Caco-2 (cell line): ENCODE measurements at regions not wholly inside any gene's neighbourhood (a gene's known extent, or its start where the extent isn't known, plus 50 kb on each side); places are given as distances from the start of the nearest gene placed in this dataset.

Source experiments
- BruUV-seq: library from RNA; stranded (reverse); fragments of 400-500 nt; replicated peaks from 2 replicates; lab custom pipeline; 2021; lab: Mats Ljungman, UMichigan
- CTCF ChIA-PET: fragments of 300-600 bp; sonication (Branson Sonifier 250); formaldehyde crosslinking; loops from one replicate; lab custom pipeline; 2022; ENCODE audit warnings: antibody characterized with exemption; lab: Charles Lee
- POLR2A ChIA-PET: fragments of 300-600 bp; sonication (Branson Sonifier 250); formaldehyde crosslinking; loops from one replicate; lab custom pipeline; 2022; ENCODE audit warnings: antibody characterized with exemption; lab: Charles Lee
- DNase-seq, 2 experiments: peaks; one replicate each; pipeline versions ENCODE4 v3.0.0 to v3.0.0-alpha.2; 2020 to 2022
- H3K27me3 ChIP-seq: replicated peaks from 2 replicates; pipeline ENCODE4 v1.6.0; 2011; ENCODE audit warnings: low read length; ENCODE audit not compliant: control insufficient read depth, insufficient read depth
- H3K36me3 ChIP-seq: 2 replicates; pipeline ENCODE4 v1.5.1; 2011; ENCODE audit warnings: low read length; ENCODE audit not compliant: control insufficient read depth, insufficient read depth
- H3K4me1 ChIP-seq: fragments of 250-450 bp; sonication (Bioruptor Pico); 2 replicates; pipeline ENCODE4 v1.5.1; 2020; ENCODE audit warnings: mild to moderate bottlenecking
- H3K4me3 ChIP-seq: 2 replicates; pipeline ENCODE4 v1.5.1; 2011; ENCODE audit warnings: low read depth, mild to moderate bottlenecking, control low read depth, low read length
- H3K9me3 ChIP-seq: fragments of 250-450 bp; sonication (Bioruptor Pico); 2 replicates; pipeline ENCODE4 v1.5.1; 2020; ENCODE audit warnings: mild to moderate bottlenecking, moderate library complexity
- H3K27ac Mint-ChIP-seq: one replicate; pipeline ENCODE4 v1.8.0; 2022; ENCODE audit warnings: mixed read lengths; ENCODE audit not compliant: unreplicated experiment
- H3K27me3 Mint-ChIP-seq: one replicate; pipeline ENCODE4 v1.8.0; 2022; ENCODE audit warnings: mixed read lengths; ENCODE audit not compliant: insufficient read depth, unreplicated experiment
- H3K36me3 Mint-ChIP-seq: one replicate; pipeline ENCODE4 v1.8.0; 2022; ENCODE audit warnings: mild to moderate bottlenecking, mixed read lengths; ENCODE audit not compliant: insufficient read depth, unreplicated experiment
- H3K4me1 Mint-ChIP-seq: one replicate; pipeline ENCODE4 v1.8.0; 2022; ENCODE audit warnings: low read depth, mixed read lengths; ENCODE audit not compliant: unreplicated experiment
- H3K4me3 Mint-ChIP-seq: one replicate; pipeline ENCODE4 v1.8.0; 2022; ENCODE audit warnings: mild to moderate bottlenecking, moderate library complexity, mixed read lengths; ENCODE audit not compliant: unreplicated experiment
- H3K9me3 Mint-ChIP-seq: one replicate; pipeline ENCODE4 v1.8.0; 2022; ENCODE audit warnings: mixed read lengths; ENCODE audit not compliant: unreplicated experiment
- intact Hi-C: fragments of 100-400 bp; cut with micrococcal nuclease; formaldehyde crosslinking; loops from one replicate; pipeline ENCODE4 v1.10.0; 2022; ENCODE audit not compliant: unreplicated experiment
- TF ChIP-seq, protein P1 (sequence below), 2 experiments: fragments of 200-600 bp in 1 of 2; IDR thresholded peaks; 1 replicate in 1 of 2; 2 replicates in 1 of 2; pipeline versions ENCODE4 v1.5.1 to v1.8.0; 2011 to 2022; ENCODE audit warnings: antibody characterized with exemption in 1 of 2, control low read depth in 1 of 2, inconsistent platforms in 1 of 2, low read depth in 1 of 2, low read length in 1 of 2, mild to moderate bottlenecking in 1 of 2, moderate library complexity in 1 of 2; ENCODE audit not compliant: insufficient read depth in 1 of 2, severe bottlenecking in 1 of 2, unreplicated experiment in 1 of 2

DNA sequence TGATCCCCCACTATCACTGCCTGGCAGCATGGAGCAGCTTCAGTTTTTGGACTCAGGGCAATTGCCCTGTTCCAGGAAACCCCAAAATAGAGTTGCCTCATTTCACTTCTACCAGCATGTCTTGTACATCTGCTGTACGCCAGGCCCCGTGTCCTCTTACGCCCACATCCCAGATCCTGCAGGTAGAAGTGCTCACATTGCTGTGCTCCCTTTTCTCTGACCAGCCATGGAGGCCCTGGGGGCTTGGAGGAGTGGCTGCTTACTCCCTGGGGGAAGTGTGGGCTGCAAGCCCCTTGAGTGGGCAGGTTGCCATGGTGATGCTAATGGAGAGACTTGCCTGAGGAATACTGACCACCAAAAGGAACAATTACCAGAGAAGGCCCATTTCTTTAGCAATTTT, 55.6 kb upstream of the KCNIP1 start:
- Mint-ChIP-seq H3K36me3 (no peaks in the 10 kb centered on the region), H3K4me3 (no peak overlapping the region), H3K4me1 (no peaks in the 10 kb centered on the region), H3K9me3 (peaks cover 17% of the 10 kb centered on the region), H3K27ac (no peak overlapping the region), H3K27me3 (no peaks in the 10 kb centered on the region)
- no TSS peak for BruUV-seq
- Histone ChIP-seq H3K4me3 (no peak overlapping the region), H3K36me3 (no peaks in the 10 kb centered on the region), H3K27me3 (no peaks in the 10 kb centered on the region), H3K9me3 (no peaks in the 10 kb centered on the region), H3K4me1 (no peaks in the 10 kb centered on the region)
- TF ChIP-seq, protein P1, sequence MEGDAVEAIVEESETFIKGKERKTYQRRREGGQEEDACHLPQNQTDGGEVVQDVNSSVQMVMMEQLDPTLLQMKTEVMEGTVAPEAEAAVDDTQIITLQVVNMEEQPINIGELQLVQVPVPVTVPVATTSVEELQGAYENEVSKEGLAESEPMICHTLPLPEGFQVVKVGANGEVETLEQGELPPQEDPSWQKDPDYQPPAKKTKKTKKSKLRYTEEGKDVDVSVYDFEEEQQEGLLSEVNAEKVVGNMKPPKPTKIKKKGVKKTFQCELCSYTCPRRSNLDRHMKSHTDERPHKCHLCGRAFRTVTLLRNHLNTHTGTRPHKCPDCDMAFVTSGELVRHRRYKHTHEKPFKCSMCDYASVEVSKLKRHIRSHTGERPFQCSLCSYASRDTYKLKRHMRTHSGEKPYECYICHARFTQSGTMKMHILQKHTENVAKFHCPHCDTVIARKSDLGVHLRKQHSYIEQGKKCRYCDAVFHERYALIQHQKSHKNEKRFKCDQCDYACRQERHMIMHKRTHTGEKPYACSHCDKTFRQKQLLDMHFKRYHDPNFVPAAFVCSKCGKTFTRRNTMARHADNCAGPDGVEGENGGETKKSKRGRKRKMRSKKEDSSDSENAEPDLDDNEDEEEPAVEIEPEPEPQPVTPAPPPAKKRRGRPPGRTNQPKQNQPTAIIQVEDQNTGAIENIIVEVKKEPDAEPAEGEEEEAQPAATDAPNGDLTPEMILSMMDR (IDR thresholded peaks at IDR 0.05; ENCODE audit: insufficient read depth in 1 of 2, low read depth in 1 of 2, low read length in 1 of 2, severe bottlenecking in 1 of 2, unreplicated experiment in 1 of 2), result no peak
- ChIA-PET POLR2A (no interaction called here), CTCF (no interaction called here)
- DNase-seq, result no peak
- intact Hi-C loops, result no loop called here

DNA sequence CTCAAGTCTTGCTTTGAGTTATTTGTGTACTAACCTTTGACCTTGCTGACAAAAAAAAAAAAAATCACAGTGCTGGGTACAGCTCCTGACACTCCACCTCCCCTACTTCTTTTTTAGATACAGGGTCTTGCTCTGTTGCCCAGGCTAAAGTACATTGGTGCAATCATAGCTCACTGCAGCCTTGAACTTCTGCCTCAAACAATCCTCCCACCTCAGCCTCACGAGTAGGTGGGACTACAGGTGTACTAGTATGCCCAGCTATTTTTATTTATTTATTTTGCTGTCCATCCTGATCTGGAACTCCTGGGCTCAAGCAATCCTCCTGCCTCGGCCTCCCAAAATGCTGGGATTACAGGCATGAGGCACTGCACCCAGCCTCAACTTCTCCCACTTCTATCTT, 57.2 kb upstream of the KCNMB1 start:
- Mint-ChIP-seq H3K4me3 (no peak overlapping the region), H3K36me3 (no peaks in the 10 kb centered on the region), H3K27me3 (no peaks in the 10 kb centered on the region), H3K4me1 (no peaks in the 10 kb centered on the region), H3K9me3 (peaks cover 17% of the 10 kb centered on the region), H3K27ac (no peak overlapping the region)
- Histone ChIP-seq H3K36me3 (no peaks in the 10 kb centered on the region), H3K27me3 (no peaks in the 10 kb centered on the region), H3K4me3 (no peak overlapping the region), H3K9me3 (no peaks in the 10 kb centered on the region), H3K4me1 (no peaks in the 10 kb centered on the region)
- no peak for DNase-seq
- intact Hi-C loops, result no loop called here
- BruUV-seq, result no TSS peak
- ChIA-PET CTCF (no interaction called here), POLR2A (no interaction called here)
- TF ChIP-seq, protein P1 (IDR thresholded peaks at IDR 0.05; ENCODE audit: insufficient read depth in 1 of 2, low read depth in 1 of 2, low read length in 1 of 2, severe bottlenecking in 1 of 2, unreplicated experiment in 1 of 2), result no peak

DNA sequence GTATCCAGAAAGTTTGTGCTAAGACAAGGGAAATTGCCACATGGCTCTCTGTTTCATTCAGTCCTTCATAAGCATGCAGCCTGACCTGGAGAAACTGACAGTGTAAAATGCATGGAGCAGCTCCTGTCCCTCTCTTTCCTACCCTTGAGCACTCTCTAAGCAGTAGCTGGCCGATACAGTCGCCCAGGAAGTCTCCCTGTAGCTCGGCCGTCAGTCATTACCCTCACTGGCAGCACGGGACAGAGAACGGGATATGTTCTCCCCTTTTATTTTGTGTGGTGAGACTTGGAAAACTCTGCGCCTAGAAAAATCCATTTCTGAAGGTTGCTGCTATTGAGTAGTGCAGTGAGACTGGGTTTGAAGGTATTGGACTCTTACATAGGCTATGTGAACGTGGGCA, 56.8 kb upstream of the KCNMB1 start:
- peaks cover 17% of the 10 kb centered on the region for H3K9me3 Mint-ChIP-seq
- BruUV-seq, result no TSS peak
- H3K9me3 ChIP-seq, result no peaks in the 10 kb centered on the region
- no peaks in the 10 kb centered on the region for H3K4me1 ChIP-seq
- H3K27me3 Mint-ChIP-seq, result no peaks in the 10 kb centered on the region
- no peaks in the 10 kb centered on the region for H3K36me3 Mint-ChIP-seq
- H3K4me3 ChIP-seq, result no peak overlapping the region
- H3K4me1 Mint-ChIP-seq, result no peaks in the 10 kb centered on the region
- TF ChIP-seq, protein P1 (IDR thresholded peaks at IDR 0.05; ENCODE audit: insufficient read depth in 1 of 2, low read depth in 1 of 2, low read length in 1 of 2, severe bottlenecking in 1 of 2, unreplicated experiment in 1 of 2), result no peak
- intact Hi-C loops, result no loop called here
- DNase-seq, result no peak
- no peak overlapping the region for H3K27ac Mint-ChIP-seq
- CTCF ChIA-PET, result no interaction called here
- H3K36me3 ChIP-seq, result no peaks in the 10 kb centered on the region
- POLR2A ChIA-PET, result no interaction called here
- H3K27me3 ChIP-seq, result no peaks in the 10 kb centered on the region
- H3K4me3 Mint-ChIP-seq, result no peak overlapping the region
